H1 (cell line): ENCODE measurements at regions not wholly inside any gene's neighbourhood (a gene's known extent, or its start where the extent isn't known, plus 50 kb on each side); places are given as distances from the start of the nearest gene placed in this dataset.

ENCODE experiments used
- CTCF ChIA-PET: fragments of 300-600 bp; sonication (Branson Sonifier 250); formaldehyde crosslinking; loops from one replicate; lab custom pipeline; 2021; ENCODE audit not compliant: partially characterized antibody; lab: Charles Lee
- POLR2A ChIA-PET: fragments of 300-600 bp; sonication (Branson Sonifier 250); formaldehyde crosslinking; loops from one replicate; lab custom pipeline; 2021; ENCODE audit warnings: inconsistent platforms; ENCODE audit not compliant: partially characterized antibody; lab: Charles Lee
- DNase-seq, 2 experiments: peaks; one replicate each; pipeline versions ENCODE4 v3.0.0 to v3.0.0-alpha.2; 2010 to 2022; ENCODE audit warnings: low spot score in 2 of 2, low read depth in 1 of 2, mixed read lengths in 1 of 2
- FAIRE-seq: peaks from 2 replicates; lab custom pipeline; 2011; peaks lifted over from hg19 to GRCh38; lab: Jason Lieb, UNC
- H2AFZ ChIP-seq: 2 replicates; pipeline ENCODE4 v1.8.1; 2012; ENCODE audit warnings: low read length, inconsistent platforms
- H2AK5ac ChIP-seq: 2 replicates; pipeline ENCODE4 v1.6.1; 2013; ENCODE audit warnings: low read depth, low read length
- H2BK120ac ChIP-seq: replicated peaks from 2 replicates; pipeline ENCODE3; 2013; ENCODE audit warnings: low read depth, low read length, inconsistent platforms
- H2BK12ac ChIP-seq: 2 replicates; pipeline ENCODE4 v1.6.1; 2013; ENCODE audit warnings: low read depth, low read length
- H2BK15ac ChIP-seq: 2 replicates; pipeline ENCODE4 v1.6.1; 2013; ENCODE audit warnings: low read length
- H2BK20ac ChIP-seq: 2 replicates; pipeline ENCODE4 v1.6.1; 2013; ENCODE audit warnings: low read length
- H2BK5ac ChIP-seq: 2 replicates; pipeline ENCODE4 v1.6.1; 2013; ENCODE audit warnings: low read depth, low read length
- H3K14ac ChIP-seq: 2 replicates; pipeline ENCODE4 v1.6.1; 2013; ENCODE audit warnings: inconsistent platforms; ENCODE audit not compliant: insufficient read length
- H3K18ac ChIP-seq: 2 replicates; pipeline ENCODE4 v1.6.1; 2013; ENCODE audit warnings: low read length; ENCODE audit errors: extremely low read depth
- H3K23ac ChIP-seq: 2 replicates; pipeline ENCODE4 v1.6.1; 2013; ENCODE audit warnings: inconsistent platforms; ENCODE audit not compliant: insufficient read length
- H3K23me2 ChIP-seq: 2 replicates; pipeline ENCODE4 v1.6.1; 2013; ENCODE audit warnings: low read depth, low read length
- H3K27ac ChIP-seq: 2 replicates; pipeline ENCODE4 v1.6.1; 2011; ENCODE audit warnings: low read depth, low read length, inconsistent platforms
- H3K27me3 ChIP-seq, 4 experiments: replicated peaks in 1 of 4; 1 replicate in 1 of 4; 2 replicates in 3 of 4; pipeline versions ENCODE4 v1.6.1 to v1.8.1; 2011 to 2013; ENCODE audit warnings: low read length in 3 of 4, mild to moderate bottlenecking in 3 of 4, inconsistent platforms in 2 of 4, mixed read lengths in 2 of 4, moderate library complexity in 1 of 4; ENCODE audit not compliant: control insufficient read depth in 3 of 4, insufficient read depth in 3 of 4; ENCODE audit errors: extremely low read depth in 1 of 4
- H3K36me3 ChIP-seq, 4 experiments: 2 replicates each; pipeline versions ENCODE4 v1.6.1 to v1.8.1; 2011 to 2013; ENCODE audit warnings: mild to moderate bottlenecking in 4 of 4, low read length in 3 of 4, moderate library complexity in 2 of 4, control low read depth in 1 of 4, inconsistent platforms in 1 of 4; ENCODE audit not compliant: insufficient read depth in 4 of 4, control insufficient read depth in 2 of 4
- H3K4ac ChIP-seq: replicated peaks from 2 replicates; pipeline ENCODE3; 2013; ENCODE audit warnings: low read length, low read depth, mixed read lengths, inconsistent platforms; ENCODE audit not compliant: insufficient read length
- H3K4me1 ChIP-seq, 4 experiments: replicated peaks in 1 of 4; 1 replicate in 1 of 4; 2 replicates in 3 of 4; pipeline versions ENCODE4 v1.6.1 to v1.8.1; 2011 to 2013; ENCODE audit warnings: low read length in 3 of 4, inconsistent platforms in 2 of 4, mixed read lengths in 1 of 4; ENCODE audit not compliant: insufficient read depth in 4 of 4, control insufficient read depth in 3 of 4
- H3K4me2 ChIP-seq, 2 experiments: 2 replicates each; pipeline versions ENCODE4 v1.6.1 to v1.8.1; 2011 to 2013; ENCODE audit warnings: low read depth in 2 of 2, low read length in 2 of 2, control low read depth in 1 of 2, inconsistent platforms in 1 of 2, mild to moderate bottlenecking in 1 of 2; ENCODE audit not compliant: insufficient read depth in 1 of 2
- H3K4me3 ChIP-seq, 4 experiments: fragments of 200-600, 300-600 bp in 1 of 4; sonication (generic), shearing (Covaris generic), sonication (Bioruptor Twin) in 1 of 4; 2 replicates each; pipeline versions ENCODE4 v1.5.1 to v1.8.1; 2011 to 2016; ENCODE audit warnings: low read length in 4 of 4, low read depth in 3 of 4, control low read depth in 2 of 4, inconsistent platforms in 2 of 4, mild to moderate bottlenecking in 2 of 4, mixed read lengths in 1 of 4, moderate library complexity in 1 of 4; ENCODE audit not compliant: insufficient read depth in 2 of 4; ENCODE audit errors: extremely low read depth in 1 of 4
- H3K56ac ChIP-seq: replicated peaks from 2 replicates; pipeline ENCODE3; 2013; ENCODE audit warnings: low read depth, mild to moderate bottlenecking, mixed read lengths, low read length, inconsistent platforms; ENCODE audit not compliant: insufficient read length
- H3K79me1 ChIP-seq: 2 replicates; pipeline ENCODE4 v1.6.1; 2013; ENCODE audit warnings: low read depth, low read length, control low read depth
- H3K79me2 ChIP-seq, 2 experiments: 2 replicates each; pipeline versions ENCODE4 v1.6.1 to v1.8.1; 2012 to 2013; ENCODE audit warnings: low read length in 2 of 2, mild to moderate bottlenecking in 2 of 2, inconsistent platforms in 1 of 2; ENCODE audit not compliant: insufficient read depth in 2 of 2, control insufficient read depth in 1 of 2
- H3K9ac ChIP-seq, 4 experiments: replicated peaks in 1 of 4; 1 replicate in 1 of 4; 2 replicates in 3 of 4; pipeline versions ENCODE4 v1.6.1 to v1.8.1; 2011 to 2013; ENCODE audit warnings: low read depth in 3 of 4, low read length in 3 of 4, control low read depth in 2 of 4, mild to moderate bottlenecking in 2 of 4, moderate library complexity in 2 of 4, inconsistent platforms in 1 of 4; ENCODE audit errors: extremely low read depth in 1 of 4
- H3K9me3 ChIP-seq, 2 experiments: 2 replicates each; pipeline versions ENCODE4 v1.6.1 to v1.8.1; 2012 to 2013; ENCODE audit warnings: mild to moderate bottlenecking in 2 of 2, moderate library complexity in 2 of 2, control low read depth in 1 of 2, inconsistent platforms in 1 of 2, low read depth in 1 of 2, low read length in 1 of 2, mixed read lengths in 1 of 2; ENCODE audit not compliant: insufficient read depth in 2 of 2
- H4K20me1 ChIP-seq, 2 experiments: replicated peaks in 1 of 2; 2 replicates each; pipeline versions ENCODE3 to v1.8.1; 2011 to 2013; ENCODE audit warnings: inconsistent platforms in 2 of 2, low read length in 2 of 2, mild to moderate bottlenecking in 1 of 2; ENCODE audit not compliant: insufficient read depth in 2 of 2, control insufficient read depth in 1 of 2
- H4K5ac ChIP-seq: 2 replicates; pipeline ENCODE4 v1.6.1; 2013; ENCODE audit warnings: low read length, low read depth, mixed read lengths, inconsistent platforms; ENCODE audit not compliant: insufficient read length
- H4K8ac ChIP-seq: 2 replicates; pipeline ENCODE4 v1.8.0; 2013; ENCODE audit warnings: mild to moderate bottlenecking, moderate library complexity, low read length, inconsistent platforms; ENCODE audit not compliant: insufficient read depth; ENCODE audit errors: extremely low read depth
- H4K91ac ChIP-seq: replicated peaks from 2 replicates; pipeline ENCODE3; 2013; ENCODE audit warnings: low read length, mixed read lengths, inconsistent platforms; ENCODE audit not compliant: insufficient read length
- ASH2L ChIP-seq: fragments of 200-600, 300-600 bp; sonication (generic); IDR thresholded peaks from one replicate; pipeline ENCODE4 v1.7.1; 2017; ENCODE audit warnings: low read length
- ATF2 ChIP-seq: IDR thresholded peaks from 2 replicates; pipeline ENCODE4 v1.6.1; 2012; ENCODE audit warnings: low read length, inconsistent platforms
- BCL11A ChIP-seq, 2 experiments: IDR thresholded peaks; one replicate each; pipeline ENCODE4 v1.6.1; 2011; ENCODE audit warnings: low read depth in 2 of 2, low read length in 2 of 2, mild to moderate bottlenecking in 2 of 2
- CREB1 ChIP-seq: IDR thresholded peaks from 2 replicates; pipeline ENCODE4 v1.6.1; 2012; ENCODE audit warnings: inconsistent platforms
- GABPA ChIP-seq: IDR thresholded peaks from 2 replicates; pipeline ENCODE4 v1.6.1; 2011; ENCODE audit warnings: mild to moderate bottlenecking, low read length, moderate library complexity, borderline replicate concordance; ENCODE audit not compliant: insufficient read depth
- NANOG ChIP-seq: IDR thresholded peaks from 2 replicates; pipeline ENCODE4 v1.6.1; 2011; ENCODE audit warnings: low read length, low read depth, mild to moderate bottlenecking, inconsistent platforms; ENCODE audit not compliant: insufficient read depth, poor library complexity, severe bottlenecking
- NRF1 ChIP-seq: IDR thresholded peaks from 2 replicates; pipeline ENCODE4 v1.6.1; 2011; ENCODE audit warnings: mild to moderate bottlenecking, low read depth, low read length, improper control_type of control experiment
- PHF8 ChIP-seq: fragments of 200-600 bp; sonication (generic); conservative IDR thresholded peaks from 2 replicates; pipeline ENCODE4 v1.7.1; 2012; ENCODE audit warnings: low read depth, mild to moderate bottlenecking, inconsistent platforms, low read length, moderate library complexity
- RXRA ChIP-seq: IDR thresholded peaks from 2 replicates; pipeline ENCODE4 v1.6.1; 2011; ENCODE audit warnings: low read depth, mild to moderate bottlenecking, low read length, moderate library complexity; ENCODE audit not compliant: insufficient read depth
- SIN3A ChIP-seq, 2 experiments: IDR thresholded peaks in 1 of 2; conservative IDR thresholded peaks in 1 of 2; 2 replicates each; pipeline ENCODE4 v1.6.1; 2011 to 2012; ENCODE audit warnings: low read length in 2 of 2, improper control_type of control experiment in 1 of 2, low read depth in 1 of 2, mild to moderate bottlenecking in 1 of 2
- TAF1 ChIP-seq: IDR thresholded peaks from 2 replicates; pipeline ENCODE4 v1.6.1; 2011; ENCODE audit warnings: mild to moderate bottlenecking, low read depth, low read length
- YY1 ChIP-seq: IDR thresholded peaks from 2 replicates; pipeline ENCODE4 v1.6.1; 2011; ENCODE audit warnings: low read depth, mild to moderate bottlenecking, low read length
- WGBS, 2 experiments: shearing (Covaris generic) in 1 of 2; methylation state at CpG; one replicate each; pipeline versions ENCODE4 v1.1.6 to v1.1.7; 2013 to 2015; ENCODE audit warnings: low lambda C conversion rate in 2 of 2, mixed read lengths in 2 of 2, inconsistent platforms in 1 of 2, low coverage in 1 of 2, missing lambda C conversion rate in 1 of 2; ENCODE audit not compliant: insufficient replicate concordance in 2 of 2, insufficient coverage in 1 of 2, insufficient read length in 1 of 2; ENCODE audit errors: extremely low coverage in 1 of 2, missing lambda C conversion rate in 1 of 2; 5-methylcytosine and 5-hydroxymethylcytosine counted together

GRCh38 chr3:31096661-31097395, 202.4 kb upstream of the GADL1 start:
- H2AFZ ChIP-seq: no peak overlapping the region
- H2AK5ac ChIP-seq: no peak overlapping the region
- no peak overlapping the region for H4K5ac ChIP-seq
- DNase-seq (no peak), FAIRE-seq (no peak)
- H4K91ac ChIP-seq: no peak overlapping the region
- no peaks in the 10 kb centered on the region for H3K36me3 ChIP-seq
- 93% methylated on average over 5 of the region's 5 CpGs; no CpG with 5 or more reads in 1 of the 2 experiments for WGBS, 2 experiments
- H3K79me1 ChIP-seq: no peaks in the 10 kb centered on the region
- H3K4ac ChIP-seq: no peak overlapping the region
- H2BK15ac ChIP-seq: no peak overlapping the region
- H4K8ac ChIP-seq: no peak overlapping the region
- H3K4me1 ChIP-seq: no peaks in the 10 kb centered on the region
- H3K9me3 ChIP-seq: no peaks in the 10 kb centered on the region
- no peak overlapping the region for H3K18ac ChIP-seq
- H3K9ac ChIP-seq: no peak overlapping the region
- H2BK5ac ChIP-seq: no peak overlapping the region
- no peak overlapping the region for H2BK20ac ChIP-seq
- H3K27ac ChIP-seq: no peak overlapping the region
- H3K27me3 ChIP-seq: no peaks in the 10 kb centered on the region
- no peak overlapping the region for H3K56ac ChIP-seq
- H2BK12ac ChIP-seq: no peak overlapping the region
- no peak overlapping the region for H3K14ac ChIP-seq
- no peak overlapping the region for H3K4me3 ChIP-seq
- H3K79me2 ChIP-seq: no peaks in the 10 kb centered on the region
- POLR2A ChIA-PET: no interaction called here
- H4K20me1 ChIP-seq: no peaks in the 10 kb centered on the region
- no peak overlapping the region for H3K4me2 ChIP-seq
- H3K23me2 ChIP-seq: no peaks in the 10 kb centered on the region
- H2BK120ac ChIP-seq: no peak overlapping the region
- CTCF ChIA-PET: interaction anchor here (1.0 to 2.0 kb wide), 2 partner anchors 10 to 327 kb away, joined by 3 to 6 read pairs; no protein-coding TSS in a partner anchor
- H3K23ac ChIP-seq: no peak overlapping the region
- TF ChIP-seq NANOG (no peak), NRF1 (no peak), RXRA (no peak), GABPA (no peak), ATF2 (no peak), CREB1 (no peak), SIN3A (conservative IDR thresholded peaks at IDR 0.05 in 1 of 2, IDR thresholded peaks at IDR 0.05 in 1 of 2; ENCODE audit: low read depth in 1 of 2, low read length in 2 of 2) (no peak), YY1 (no peak), ASH2L (no peak), TAF1 (no peak), PHF8 (no peak), BCL11A (IDR thresholded peaks at IDR 0.05; ENCODE audit: low read depth in 2 of 2, low read length in 2 of 2) (no peak)
